ENCODE measurements at regions not wholly inside any gene's neighbourhood (a gene's known extent, or its start where the extent isn't known, plus 50 kb on each side); places are given as distances from the start of the nearest gene placed in this dataset.

DNA sequence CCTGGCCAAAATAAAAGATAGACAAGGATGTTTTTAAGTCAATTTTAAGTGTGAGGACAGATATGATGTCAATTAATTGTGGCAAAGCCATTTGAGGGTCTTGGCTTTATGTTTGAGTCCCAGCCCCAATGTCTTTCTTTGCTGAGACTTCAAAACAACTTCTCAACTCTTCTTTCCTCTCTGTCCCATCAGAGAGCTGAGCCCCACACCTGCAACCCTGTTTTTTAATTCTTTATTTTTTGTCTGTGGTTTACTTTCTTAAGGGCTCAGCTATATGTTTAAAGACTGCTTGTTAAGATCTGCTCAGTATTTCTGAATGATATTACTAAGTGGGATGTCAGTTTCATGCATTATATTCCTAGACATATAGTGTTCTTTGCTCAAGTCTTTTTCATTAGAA is 164.3 kb downstream of the HS3ST1 start:
- TF ChIP-seq, protein P1, sequence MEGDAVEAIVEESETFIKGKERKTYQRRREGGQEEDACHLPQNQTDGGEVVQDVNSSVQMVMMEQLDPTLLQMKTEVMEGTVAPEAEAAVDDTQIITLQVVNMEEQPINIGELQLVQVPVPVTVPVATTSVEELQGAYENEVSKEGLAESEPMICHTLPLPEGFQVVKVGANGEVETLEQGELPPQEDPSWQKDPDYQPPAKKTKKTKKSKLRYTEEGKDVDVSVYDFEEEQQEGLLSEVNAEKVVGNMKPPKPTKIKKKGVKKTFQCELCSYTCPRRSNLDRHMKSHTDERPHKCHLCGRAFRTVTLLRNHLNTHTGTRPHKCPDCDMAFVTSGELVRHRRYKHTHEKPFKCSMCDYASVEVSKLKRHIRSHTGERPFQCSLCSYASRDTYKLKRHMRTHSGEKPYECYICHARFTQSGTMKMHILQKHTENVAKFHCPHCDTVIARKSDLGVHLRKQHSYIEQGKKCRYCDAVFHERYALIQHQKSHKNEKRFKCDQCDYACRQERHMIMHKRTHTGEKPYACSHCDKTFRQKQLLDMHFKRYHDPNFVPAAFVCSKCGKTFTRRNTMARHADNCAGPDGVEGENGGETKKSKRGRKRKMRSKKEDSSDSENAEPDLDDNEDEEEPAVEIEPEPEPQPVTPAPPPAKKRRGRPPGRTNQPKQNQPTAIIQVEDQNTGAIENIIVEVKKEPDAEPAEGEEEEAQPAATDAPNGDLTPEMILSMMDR (conservative IDR thresholded peaks at IDR 0.05): no peak
- no peak for TF ChIP-seq ZFX (IDR thresholded peaks at IDR 0.05)
